CD1c-positive myeloid dendritic cell (primary cell): ENCODE measurements at regions not wholly inside any gene's neighbourhood (a gene's known extent, or its start where the extent isn't known, plus 50 kb on each side); places are given as distances from the start of the nearest gene placed in this dataset.
"Not testable (repeated sequence)": the region's sequence is repeated elsewhere in the genome, so short reads cannot be mapped to it uniquely, and the experiment has no call there.

Source experiments
- DNase-seq: peaks from one replicate; pipeline ENCODE4 v3.0.0-alpha.2; 2016; ENCODE audit errors: extremely low spot score

- DNase-seq: no peak
These were observed 325.1 kb downstream of the SOX4 start for GRCh38 chr6:21918666-21919065.

GRCh38 chr6:21922086-21922485 lies 328.5 kb downstream of the SOX4 start:
- DNase-seq: no peak

GRCh38 chr6:21924002-21924401 lies 330.5 kb downstream of the SOX4 start:
- no peak for DNase-seq

- no peak for DNase-seq
These were observed 335.3 kb downstream of the SOX4 start for GRCh38 chr6:21928827-21929226.

- DNase-seq: no peak
These were observed 338.2 kb downstream of the SOX4 start for GRCh38 chr6:21931641-21932335.

- DNase-seq: no peak
These were observed 339.8 kb downstream of the SOX4 start for GRCh38 chr6:21933351-21933750.

- no peak for DNase-seq
These were observed 341.6 kb downstream of the SOX4 start for GRCh38 chr6:21935142-21935541.

- DNase-seq: peak; percentile 18
These were observed 342.0 kb downstream of the SOX4 start for GRCh38 chr6:21935561-21936028.

GRCh38 chr6:21937466-21937865 lies 343.9 kb downstream of the SOX4 start:
- no peak for DNase-seq

- not testable (repeated sequence) for DNase-seq
These were observed 345.5 kb downstream of the SOX4 start for GRCh38 chr6:21939066-21939465.

GRCh38 chr6:21941926-21942325 lies 348.4 kb downstream of the SOX4 start:
- no peak for DNase-seq

- no peak for DNase-seq
These were observed 349.3 kb downstream of the SOX4 start for GRCh38 chr6:21942897-21943296.

GRCh38 chr6:21946298-21946783 lies 350.5 kb downstream of the PRL start:
- DNase-seq: no peak

- DNase-seq: not testable (repeated sequence)
These were observed 349.6 kb downstream of the PRL start for GRCh38 chr6:21947227-21947626.

- no peak for DNase-seq
These were observed 349.0 kb downstream of the PRL start for GRCh38 chr6:21947731-21948386.

GRCh38 chr6:21949211-21949801 lies 347.5 kb downstream of the PRL start:
- no peak for DNase-seq

- no peak for DNase-seq
These were observed 344.5 kb downstream of the PRL start for GRCh38 chr6:21952367-21952766.

- DNase-seq: no peak
These were observed 342.7 kb downstream of the PRL start for GRCh38 chr6:21953831-21954801.

GRCh38 chr6:21955053-21955595 lies 341.7 kb downstream of the PRL start:
- no peak for DNase-seq

GRCh38 chr6:21955951-21956350 lies 340.9 kb downstream of the PRL start:
- DNase-seq: no peak

GRCh38 chr6:21958428-21958827 lies 338.4 kb downstream of the PRL start:
- DNase-seq: no peak
